ENCODE measurements at regions not wholly inside any gene's neighbourhood (a gene's known extent, or its start where the extent isn't known, plus 50 kb on each side); places are given as distances from the start of the nearest gene placed in this dataset.

DNA sequence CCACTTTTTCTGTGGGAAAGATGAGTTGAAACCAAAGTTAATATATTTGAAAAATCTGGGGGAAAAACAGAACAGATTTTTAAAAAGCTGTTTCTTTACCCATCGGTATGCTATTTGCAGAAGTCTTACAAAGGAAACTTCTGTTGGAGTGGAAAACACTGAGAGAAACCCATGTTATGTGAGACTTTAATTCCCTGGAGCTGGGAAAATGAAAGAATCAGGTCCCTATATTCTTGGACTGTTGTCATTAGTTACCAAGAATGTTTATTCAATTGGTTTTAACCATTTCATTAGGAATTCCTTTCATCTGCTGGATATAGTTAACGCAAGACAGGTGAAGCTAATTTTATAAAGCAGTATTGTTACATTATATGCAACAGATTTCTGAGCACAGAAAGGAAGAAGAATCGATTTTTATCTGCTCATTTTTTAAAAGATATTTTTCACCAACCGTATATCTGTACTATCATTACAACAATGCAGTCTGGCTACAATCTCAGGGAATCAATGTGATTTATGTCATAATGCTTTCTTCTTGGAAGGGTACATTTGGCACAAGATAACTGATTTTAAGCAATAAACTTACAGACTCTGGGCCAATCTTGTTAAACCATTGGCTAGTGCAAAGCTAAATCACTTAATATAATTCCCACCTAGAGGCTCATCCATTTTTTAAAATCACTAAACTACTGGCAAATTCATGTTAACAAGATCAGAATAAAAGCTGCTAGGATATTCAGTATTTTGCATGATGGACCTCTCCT, 170.0 kb downstream of the MOXD1 start:
- TF ChIP-seq CTCF (conservative IDR thresholded peaks at IDR 0.05; ENCODE audit: low read length), result no peak
- TF ChIP-seq EZH2phosphoT487 (IDR thresholded peaks at IDR 0.05; ENCODE audit: borderline replicate concordance, low read depth, low read length), result no peak
